Fibroblast of gingiva (primary cell): ENCODE measurements at regions not wholly inside any gene's neighbourhood (a gene's known extent, or its start where the extent isn't known, plus 50 kb on each side); places are given as distances from the start of the nearest gene placed in this dataset.
"Not testable (repeated sequence)": the region's sequence is repeated elsewhere in the genome, so short reads cannot be mapped to it uniquely, and the experiment has no call there.

ENCODE experiments used
- DNase-seq: peaks from one replicate; pipeline ENCODE4 v3.0.0-alpha.2; 2011; ENCODE audit warnings: low read depth

DNA sequence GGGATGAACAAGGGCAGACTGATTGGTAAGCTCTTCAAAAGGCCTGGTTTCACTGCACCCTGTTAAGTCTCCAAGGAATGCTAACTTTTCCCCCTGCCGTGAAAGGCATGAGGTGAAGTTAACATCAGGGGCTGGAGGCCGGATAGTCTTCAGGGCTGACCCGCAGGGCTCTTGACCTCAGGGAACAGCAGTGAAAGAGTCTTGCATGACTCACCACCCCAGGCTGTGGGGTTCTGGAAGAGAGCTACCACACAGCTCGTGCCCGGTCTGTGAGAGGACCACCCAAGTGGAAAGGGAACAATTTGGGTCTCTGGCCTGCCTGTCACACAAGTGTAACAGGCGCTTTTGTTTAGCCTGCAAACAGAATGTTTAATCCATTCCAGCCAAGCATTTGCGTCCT is 504.9 kb downstream of the EDEM1 start:
- DNase-seq: no peak

DNA sequence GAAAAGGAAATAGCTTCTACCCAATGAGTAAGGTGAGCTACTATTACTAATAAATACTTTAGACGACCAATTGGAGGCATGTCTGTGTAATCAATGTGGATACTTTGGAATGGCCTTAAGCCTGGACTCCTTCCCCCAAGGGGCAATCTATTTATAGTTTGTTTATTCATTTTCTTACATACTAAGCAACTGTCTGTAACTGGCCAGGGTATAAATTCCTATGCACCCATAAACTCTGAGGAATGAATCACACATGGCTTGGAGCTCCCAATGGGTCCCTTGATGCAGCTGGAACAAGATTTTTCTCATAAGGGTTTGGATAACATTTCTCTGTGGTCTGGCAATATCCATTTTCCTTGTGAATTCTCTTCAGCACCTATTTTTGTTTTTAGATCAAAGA is 506.8 kb downstream of the EDEM1 start:
- no peak for DNase-seq

DNA sequence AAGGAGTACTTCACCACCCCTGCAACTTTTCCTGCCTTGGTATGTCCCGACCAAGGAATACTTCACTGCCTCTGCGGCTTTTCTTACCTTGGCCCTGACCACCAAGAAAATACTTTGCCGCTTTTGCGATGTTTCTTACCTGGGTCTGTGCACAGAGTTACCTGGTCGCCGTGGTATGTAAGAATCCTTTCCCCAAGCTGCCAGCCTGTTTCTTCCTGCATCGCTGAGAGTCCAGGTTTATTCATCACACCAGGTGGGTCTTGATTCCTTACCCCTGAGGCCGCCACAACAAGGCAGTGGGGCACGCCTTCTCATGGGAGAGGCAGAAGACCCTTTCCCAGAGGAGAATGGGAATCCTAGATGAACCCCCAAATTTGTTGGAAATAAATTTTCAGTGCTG is 511.3 kb downstream of the EDEM1 start:
- no peak for DNase-seq

DNA sequence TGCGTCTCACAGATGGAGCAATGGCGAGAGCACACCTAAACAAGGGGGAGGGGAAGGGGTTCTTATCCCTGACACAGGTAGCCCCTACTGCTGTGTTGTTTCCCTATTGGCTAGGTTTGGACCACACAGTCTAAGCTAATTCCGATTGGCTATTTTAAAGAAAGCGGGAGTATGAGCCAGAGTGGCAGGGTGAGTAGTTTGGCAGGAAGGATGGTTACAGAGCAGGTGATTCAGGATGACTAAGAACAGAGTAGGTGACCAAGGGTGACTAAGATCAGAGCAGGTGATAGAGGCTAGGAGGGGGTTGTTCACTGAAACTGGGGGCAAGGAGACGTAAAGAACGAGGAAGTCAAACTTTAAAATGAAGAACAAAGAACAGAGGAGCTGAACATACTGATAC is 511.8 kb downstream of the EDEM1 start:
- no peak for DNase-seq

DNA sequence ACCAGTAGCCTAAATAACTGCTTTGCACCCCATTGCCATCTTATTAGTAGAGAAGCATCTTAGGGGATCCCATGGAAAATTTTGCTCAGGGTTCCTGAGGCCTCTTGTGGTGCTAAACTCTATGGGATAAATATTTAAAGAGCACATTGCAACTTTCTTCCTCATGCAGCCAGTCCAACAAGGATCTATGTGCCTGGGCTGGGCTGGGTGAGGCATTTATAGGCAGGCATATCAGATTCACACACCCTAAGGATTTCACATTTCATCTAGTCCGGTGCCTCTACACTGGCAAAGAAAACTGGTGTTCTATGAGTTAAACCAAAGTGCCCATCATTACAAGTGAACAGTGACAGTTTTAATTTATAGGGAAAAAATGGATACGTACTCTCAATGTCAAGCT is 512.3 kb downstream of the EDEM1 start:
- DNase-seq: no peak

DNA sequence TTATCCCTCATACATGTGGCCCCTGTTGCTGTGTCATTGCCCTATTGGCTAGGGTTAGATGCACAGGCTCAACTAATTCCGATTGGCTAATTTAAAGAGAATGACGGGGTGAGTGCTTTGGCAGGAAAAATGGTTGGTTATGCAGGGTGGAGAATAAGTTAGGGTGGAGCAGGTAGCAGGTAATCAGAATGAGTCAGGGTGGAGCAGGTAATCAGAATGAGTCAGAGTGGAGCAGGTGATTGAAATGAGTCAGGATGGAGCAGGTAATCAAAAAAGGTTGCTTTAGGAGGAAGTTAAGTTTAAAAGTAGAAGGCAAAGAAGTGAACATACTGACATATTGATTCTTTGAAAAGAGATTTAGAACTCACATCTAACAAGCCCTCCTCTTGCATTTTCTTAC is 513.5 kb downstream of the EDEM1 start:
- DNase-seq: not testable (repeated sequence)

DNA sequence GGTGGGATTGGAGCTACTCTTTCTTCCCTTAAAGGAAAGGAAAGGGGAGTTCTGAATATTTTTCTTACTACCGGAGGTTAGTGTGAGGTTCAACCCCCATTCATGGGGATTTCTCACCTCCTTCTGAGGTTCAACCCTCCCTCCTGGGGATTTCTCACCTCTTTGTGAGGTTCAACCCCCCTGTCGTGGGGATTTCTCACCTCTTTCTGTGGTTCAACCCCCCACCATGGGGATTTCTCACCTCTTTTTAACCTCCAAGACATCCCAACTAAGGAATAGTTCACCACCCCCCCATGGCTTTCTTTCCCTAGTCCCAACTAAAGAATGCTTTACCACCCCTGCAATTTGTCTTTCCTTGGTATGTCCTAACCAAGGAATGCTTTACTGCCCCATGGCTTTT is 520.3 kb downstream of the EDEM1 start:
- DNase-seq: no peak

DNA sequence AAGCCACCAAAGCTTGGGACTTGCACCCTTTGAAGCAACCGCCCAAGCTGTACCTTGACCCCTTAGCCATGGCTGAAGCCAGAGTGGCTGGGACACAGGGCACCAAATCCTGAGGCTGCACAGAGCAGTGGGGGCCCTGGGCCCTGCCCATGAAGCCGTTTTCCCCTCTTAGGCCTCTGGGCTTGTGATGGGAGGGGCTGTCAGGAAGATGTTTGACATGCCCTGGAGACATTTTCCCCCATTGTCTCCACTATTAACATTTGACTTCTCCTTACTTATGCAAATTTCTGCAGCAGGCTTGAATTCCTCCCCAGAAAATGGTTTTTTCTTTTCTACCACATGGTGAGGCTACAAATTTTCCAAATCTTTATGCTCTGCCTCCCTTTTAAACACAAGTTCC is 522.2 kb downstream of the EDEM1 start:
- no peak for DNase-seq

DNA sequence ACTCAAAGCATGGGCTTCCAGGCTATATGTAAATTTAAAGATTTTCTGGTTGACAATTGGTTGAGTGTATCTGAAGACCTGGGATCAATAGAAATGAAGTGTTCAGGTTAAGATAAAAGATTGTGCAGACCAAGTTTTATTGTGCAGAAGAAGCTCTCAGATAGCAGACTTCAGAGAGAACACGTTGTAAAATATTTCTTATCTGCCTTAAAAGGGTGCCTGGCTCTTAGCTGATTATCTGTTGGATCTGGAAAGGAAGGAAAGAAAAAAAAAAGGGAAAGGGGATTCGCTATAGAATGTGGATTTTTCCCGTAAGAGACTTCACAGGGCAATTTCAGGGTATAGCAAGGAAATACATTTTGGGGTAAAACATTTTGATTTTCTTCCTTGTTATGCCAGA is 523.2 kb downstream of the EDEM1 start:
- no peak for DNase-seq

DNA sequence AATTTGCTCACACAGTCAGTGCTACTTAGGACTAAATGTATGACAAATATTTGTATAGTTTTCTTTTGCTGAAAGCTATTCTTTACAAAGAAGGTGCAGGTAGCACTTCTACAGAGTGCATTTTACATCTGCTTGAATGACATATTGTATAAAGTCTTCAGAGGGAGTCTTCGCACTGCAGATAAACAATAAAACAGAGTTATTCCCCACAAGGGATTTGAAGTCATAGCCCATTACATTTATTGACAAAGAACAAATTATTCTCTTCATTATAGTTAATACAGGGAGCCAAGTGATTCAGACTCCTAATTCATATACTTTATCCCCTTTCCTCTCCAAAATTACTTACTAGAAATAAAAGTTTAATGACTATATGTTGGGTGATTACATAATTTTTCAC is 529.7 kb downstream of the EDEM1 start:
- DNase-seq: no peak

DNA sequence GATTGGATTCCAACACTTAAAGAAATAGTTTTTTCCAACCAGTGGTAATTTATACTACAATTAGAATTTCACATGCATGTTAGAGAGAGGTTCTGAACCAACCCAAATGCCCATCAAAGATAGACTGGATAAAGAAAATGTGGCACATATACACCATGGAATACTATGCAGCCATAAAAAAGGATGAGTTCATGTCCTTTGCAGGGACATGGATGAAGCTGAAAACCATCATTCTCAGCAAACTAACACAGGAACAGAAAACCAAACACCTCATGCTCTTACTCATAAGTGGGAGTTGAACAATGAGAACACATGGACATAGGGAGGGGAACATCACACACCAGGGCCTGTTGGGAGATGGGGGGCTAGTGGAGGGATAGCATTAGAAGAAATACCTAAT is 532.2 kb downstream of the EDEM1 start:
- DNase-seq: not testable (repeated sequence)

DNA sequence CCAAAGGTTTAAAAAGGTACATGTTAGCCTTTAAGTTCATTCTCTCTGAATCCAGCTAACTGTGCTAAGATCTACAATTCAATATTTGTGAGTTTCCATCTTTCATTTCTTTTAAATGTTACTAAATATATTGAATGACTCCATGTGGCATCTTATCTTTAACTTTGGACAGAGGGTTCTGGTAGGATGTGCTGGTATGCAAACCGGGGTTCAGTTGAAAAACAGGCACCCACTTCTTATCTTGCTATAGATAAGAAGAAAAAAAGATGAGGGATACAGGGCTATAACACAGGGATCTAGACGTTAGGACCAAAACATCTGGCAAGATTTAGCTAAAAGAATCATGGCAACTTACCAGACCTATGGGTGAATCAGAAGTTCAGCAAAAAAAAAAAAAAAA is 538.3 kb downstream of the EDEM1 start:
- DNase-seq: no peak

DNA sequence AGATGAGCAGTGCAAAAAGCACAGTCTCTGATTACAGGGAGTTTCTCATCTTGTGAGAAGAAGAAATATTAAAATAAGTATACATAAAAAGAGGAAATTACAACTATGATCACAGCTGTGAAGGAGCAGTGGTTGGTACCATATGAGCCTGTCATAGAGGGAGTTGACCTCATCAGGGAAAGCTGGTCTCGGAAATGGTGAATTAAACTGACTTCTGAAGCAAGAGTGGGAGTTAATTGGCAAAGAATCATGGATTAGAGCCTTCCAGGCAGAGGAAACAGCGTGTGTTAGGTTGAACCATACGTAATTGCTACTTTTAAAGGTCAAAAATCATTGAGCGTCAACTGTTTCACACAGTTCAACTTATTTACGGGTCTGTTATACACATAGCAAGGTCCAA is 539.1 kb downstream of the EDEM1 start:
- DNase-seq: no peak

DNA sequence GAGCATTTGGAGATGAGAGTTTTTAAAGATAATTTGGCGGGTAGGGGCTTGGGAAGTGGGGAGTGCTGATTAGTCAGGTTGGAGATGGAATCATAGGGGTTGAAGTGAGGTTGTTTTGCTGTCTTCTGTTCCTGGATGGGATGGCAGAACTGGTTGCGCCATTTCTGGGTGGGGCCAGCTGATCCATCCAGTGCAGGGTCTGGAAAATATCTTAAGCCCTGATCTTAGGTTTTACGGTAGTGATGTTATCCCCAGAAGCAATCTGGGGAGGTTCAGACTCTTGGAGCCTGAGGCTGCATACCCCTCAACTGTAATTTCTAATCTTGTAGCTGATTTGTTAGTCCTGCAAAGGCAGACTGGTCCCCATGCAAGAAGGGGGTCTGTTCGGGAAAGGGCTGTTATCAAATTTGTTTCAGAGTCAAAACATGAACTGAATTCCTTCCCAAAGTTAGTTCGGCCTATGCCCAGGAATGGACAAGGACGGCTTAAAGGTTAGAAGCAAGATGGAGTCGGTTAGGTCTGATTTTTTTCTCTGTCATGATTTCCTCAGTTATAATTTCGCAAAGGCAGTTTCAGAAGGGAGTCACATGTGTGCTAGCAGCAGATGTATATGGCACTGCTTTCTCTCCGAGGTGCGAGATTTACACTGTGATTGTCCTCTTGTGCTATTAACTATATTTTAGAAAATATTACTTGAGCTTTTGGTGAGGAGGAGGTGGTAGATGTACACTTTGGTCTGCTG is 540.4 kb downstream of the EDEM1 start:
- DNase-seq: no peak

DNA sequence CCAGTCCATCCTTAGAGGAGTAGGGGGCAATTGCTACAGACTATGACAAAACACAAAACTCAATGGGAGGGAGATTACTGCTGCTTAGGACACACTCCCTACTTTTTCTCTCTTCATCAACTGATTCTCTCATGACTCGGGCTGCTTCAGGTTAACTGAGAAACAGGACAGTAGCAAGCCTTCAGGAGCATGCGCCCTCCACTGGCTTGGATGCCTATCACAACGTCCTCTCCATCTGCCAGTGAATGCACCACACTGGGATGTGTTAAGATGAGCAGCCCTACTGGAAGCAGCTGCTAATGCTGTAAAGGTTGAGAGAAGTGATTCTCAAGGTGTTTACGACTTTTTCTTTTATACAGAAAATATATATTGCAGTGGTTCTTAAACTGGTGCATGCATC is 542.3 kb downstream of the EDEM1 start:
- no peak for DNase-seq

DNA sequence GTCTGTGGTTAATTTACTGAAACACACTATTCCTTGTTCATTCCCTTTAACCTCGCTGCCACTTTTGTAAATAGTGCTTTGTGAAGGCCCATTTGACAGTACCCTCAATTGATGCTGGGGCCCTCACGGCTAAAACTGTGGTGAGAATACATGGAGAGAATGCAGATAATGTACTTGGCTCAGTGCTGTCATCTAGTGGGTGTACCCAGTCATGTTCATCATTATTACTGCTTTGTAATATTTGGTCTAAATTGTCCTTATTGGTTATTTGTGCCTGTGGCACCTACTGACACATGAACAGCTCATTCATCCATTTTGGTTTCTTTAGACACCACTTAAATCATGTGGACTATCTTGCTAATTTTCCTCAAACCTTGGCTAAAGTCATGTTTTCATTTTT is 543.6 kb downstream of the EDEM1 start:
- DNase-seq: no peak

DNA sequence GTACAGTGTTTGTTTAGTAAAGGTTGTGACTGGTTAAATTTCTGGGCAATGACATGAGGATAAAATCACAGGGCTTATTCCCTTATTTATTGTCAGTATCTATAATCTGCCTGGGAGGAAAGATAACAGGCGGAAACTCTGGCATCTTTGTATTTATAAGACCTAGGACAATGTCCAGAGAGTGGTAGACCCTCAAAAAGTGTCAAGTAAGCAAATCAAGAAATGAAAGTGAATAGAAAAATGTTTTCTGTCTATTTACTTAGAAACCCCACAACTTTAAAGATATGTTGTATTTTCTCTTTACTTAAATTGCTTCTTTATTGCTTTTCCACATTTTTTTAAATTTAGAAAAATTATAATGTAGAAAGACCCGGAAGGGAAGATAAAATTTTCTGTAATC is 544.6 kb downstream of the EDEM1 start:
- DNase-seq: no peak

DNA sequence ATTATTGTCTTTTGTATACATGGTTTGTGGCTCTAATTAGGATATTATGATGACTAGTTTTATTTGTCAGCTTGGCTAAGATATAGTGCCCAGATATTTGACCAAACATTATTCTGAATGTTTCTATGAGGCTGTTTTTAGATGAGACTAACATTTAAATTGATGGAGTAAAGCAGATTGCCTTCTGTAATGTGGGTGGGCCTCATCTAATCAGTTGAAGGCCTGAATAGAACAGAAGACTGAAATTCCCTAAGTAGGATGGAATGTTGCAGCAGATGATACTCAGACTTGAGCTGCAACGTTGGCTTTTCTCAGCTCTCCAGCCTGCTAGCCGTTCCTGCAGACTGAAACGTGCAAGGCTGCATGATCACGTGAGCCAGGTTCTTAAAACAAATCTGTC is 546.5 kb downstream of the EDEM1 start:
- DNase-seq: no peak

DNA sequence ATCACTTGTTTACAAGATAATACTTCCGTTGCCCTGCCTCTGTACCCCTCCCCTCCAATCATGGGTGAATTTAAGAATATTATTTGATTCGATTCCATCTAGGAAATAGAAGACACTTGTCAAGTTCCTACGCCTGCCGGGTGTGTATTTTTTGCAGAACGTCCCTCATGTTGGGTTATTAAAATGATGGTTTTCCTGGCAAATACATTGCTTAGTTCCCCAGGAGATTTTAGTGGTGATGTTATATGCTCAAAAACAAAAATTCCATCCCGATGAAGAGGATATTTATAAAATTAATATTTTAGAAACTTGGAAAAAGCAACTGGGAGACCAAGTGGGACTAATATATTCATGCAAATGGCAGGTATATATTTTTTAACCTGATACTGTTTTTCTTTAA is 548.4 kb downstream of the EDEM1 start:
- DNase-seq: no peak

DNA sequence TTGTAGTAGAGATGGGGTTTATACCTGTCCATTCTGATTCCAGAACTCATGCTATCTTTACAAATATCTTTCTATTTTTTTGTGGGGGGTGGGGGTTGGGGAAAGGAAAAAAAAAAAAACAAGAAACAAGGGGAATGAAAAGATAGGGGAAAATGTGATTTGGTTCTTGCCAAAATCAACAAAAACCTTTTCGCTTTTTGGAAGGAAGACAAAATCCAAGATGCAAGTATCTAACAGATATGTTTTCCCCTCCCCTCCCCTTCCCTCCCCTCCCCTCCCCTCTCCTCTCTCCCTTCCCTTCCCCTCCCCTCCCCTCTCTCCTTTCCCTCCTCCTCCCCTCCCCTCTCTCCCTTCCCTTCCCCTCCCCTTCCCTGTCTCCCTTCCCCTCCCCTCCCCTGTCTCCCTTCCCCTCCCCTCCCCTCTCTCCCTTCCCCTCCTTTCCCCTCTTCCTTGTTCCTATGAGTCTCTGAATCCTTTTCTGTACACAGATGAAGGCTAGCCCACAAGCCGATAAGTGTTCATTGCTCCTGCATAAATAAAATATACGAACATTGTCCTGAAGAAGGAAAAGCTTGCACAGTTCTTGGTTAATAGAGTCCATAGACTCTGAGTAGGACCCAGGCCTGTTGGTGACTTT is 551.9 kb downstream of the EDEM1 start:
- DNase-seq: no peak

DNA sequence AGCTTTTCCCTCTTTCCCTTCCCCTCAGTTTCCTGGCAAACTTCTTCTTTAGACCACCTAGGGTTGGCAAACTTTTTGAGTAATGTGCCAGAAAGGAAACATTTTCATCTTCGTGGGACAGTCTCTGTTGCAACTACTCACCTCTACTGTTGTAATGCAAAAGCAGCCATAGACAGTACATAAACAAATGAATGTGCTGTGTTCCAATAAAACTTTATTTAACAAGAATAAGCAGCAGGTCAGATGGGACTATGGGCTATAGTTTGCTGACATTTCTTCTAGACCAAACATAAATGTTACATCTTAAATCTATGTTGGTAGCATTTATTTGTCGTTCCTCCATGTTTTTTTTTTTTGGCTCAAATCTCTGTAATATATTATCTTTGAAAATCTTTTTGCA is 552.4 kb downstream of the EDEM1 start:
- no peak for DNase-seq

DNA sequence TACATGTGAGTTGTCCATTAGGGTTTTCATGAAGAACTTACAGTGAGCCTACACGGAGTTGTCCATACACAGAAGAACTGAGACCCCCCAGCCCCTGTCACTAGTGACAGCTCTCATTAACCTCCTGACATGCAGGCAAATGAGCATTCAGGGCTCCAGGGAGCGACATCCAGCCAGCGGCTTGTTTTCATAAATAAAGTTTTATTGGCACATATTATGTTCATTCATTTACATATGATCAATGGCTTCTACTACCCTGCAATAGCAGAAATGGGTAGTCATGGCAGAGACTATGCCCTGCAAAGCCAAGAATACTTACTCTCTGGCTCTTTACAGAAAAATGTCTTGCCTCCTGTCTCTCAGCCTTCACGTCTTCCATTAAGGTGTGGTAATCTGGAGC is 553.5 kb downstream of the EDEM1 start:
- DNase-seq: no peak

DNA sequence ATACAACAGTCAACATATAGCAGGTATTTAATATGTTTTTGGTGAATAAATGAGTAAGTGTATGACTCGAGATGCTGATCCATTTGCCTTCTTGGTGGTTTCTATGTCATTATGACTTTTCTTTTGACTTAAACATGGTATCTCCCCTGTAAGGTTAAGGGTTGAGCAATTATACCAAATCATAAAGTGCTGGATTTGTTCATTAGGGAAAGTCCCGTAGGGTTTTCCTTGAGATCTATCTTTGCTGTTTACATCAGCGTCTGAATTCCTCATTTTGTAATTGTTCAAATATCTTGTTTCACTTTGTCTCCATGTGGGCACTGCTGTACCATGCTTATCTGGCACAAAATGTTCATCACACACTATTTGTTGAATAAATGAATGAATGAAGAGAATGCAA is 562.6 kb downstream of the EDEM1 start:
- no peak for DNase-seq
